Neuronal stem cell (in vitro differentiated cells): ENCODE measurements at regions not wholly inside any gene's neighbourhood (a gene's known extent, or its start where the extent isn't known, plus 50 kb on each side); places are given as distances from the start of the nearest gene placed in this dataset.

ENCODE experiments used
- DNase-seq: peaks from one replicate; pipeline ENCODE4 v3.0.0-alpha.2; 2013; ENCODE audit warnings: low spot score
- H2AFZ ChIP-seq: one replicate; pipeline ENCODE4 v1.6.1; 2013; ENCODE audit warnings: mild to moderate bottlenecking, low read length, inconsistent platforms
- H2AK5ac ChIP-seq: 2 replicates; pipeline ENCODE4 v1.6.1; 2013; ENCODE audit warnings: low read depth, mild to moderate bottlenecking, inconsistent platforms, low read length, moderate library complexity, mixed read lengths
- H2BK120ac ChIP-seq: 2 replicates; pipeline ENCODE4 v1.6.1; 2013; ENCODE audit warnings: low read depth, mild to moderate bottlenecking, inconsistent platforms, low read length, moderate library complexity, mixed read lengths
- H2BK12ac ChIP-seq: one replicate; pipeline ENCODE4 v1.6.1; 2013; ENCODE audit warnings: low read length, inconsistent platforms
- H2BK15ac ChIP-seq: 2 replicates; pipeline ENCODE4 v1.6.1; 2013; ENCODE audit warnings: mild to moderate bottlenecking, low read length, inconsistent platforms, mixed read lengths
- H2BK5ac ChIP-seq: one replicate; pipeline ENCODE4 v1.6.1; 2013; ENCODE audit warnings: inconsistent platforms, mild to moderate bottlenecking, low read length, moderate library complexity
- H3K14ac ChIP-seq: one replicate; pipeline ENCODE4 v1.6.1; 2013; ENCODE audit warnings: low read length, inconsistent platforms
- H3K18ac ChIP-seq: 2 replicates; pipeline ENCODE4 v1.6.1; 2013; ENCODE audit warnings: low read length, inconsistent platforms
- H3K23ac ChIP-seq: 2 replicates; pipeline ENCODE4 v1.6.1; 2013; ENCODE audit warnings: low read depth, mild to moderate bottlenecking, mixed read lengths, low read length, inconsistent platforms; ENCODE audit not compliant: poor library complexity
- H3K27ac ChIP-seq: replicated peaks from 3 replicates; pipeline ENCODE4 v1.5.1; 2013; ENCODE audit warnings: low read length, inconsistent platforms
- H3K27me3 ChIP-seq, 3 experiments: 2 replicates each; pipeline ENCODE4 v1.6.1; 2013; ENCODE audit warnings: low read length in 3 of 3, mild to moderate bottlenecking in 2 of 3, inconsistent platforms in 1 of 3, low read depth in 1 of 3, mixed read lengths in 1 of 3, moderate library complexity in 1 of 3; ENCODE audit not compliant: control insufficient read depth in 3 of 3, insufficient read depth in 3 of 3
- H3K36me3 ChIP-seq, 2 donors: replicated peaks in 1 of 2; 2 replicates each; pipeline ENCODE4 v1.6.1; 2013; ENCODE audit warnings: low read length in 2 of 2; ENCODE audit not compliant: control insufficient read depth in 2 of 2, insufficient read depth in 2 of 2
- H3K4ac ChIP-seq: 2 replicates; pipeline ENCODE4 v1.6.1; 2013; ENCODE audit warnings: inconsistent platforms, mild to moderate bottlenecking, low read length, moderate library complexity
- H3K4me1 ChIP-seq, 2 donors: 1 replicate in 1 of 2; 2 replicates in 1 of 2; pipeline ENCODE4 v1.6.1; 2013; ENCODE audit warnings: low read length in 2 of 2, low read depth in 1 of 2; ENCODE audit not compliant: control insufficient read depth in 2 of 2, insufficient read depth in 1 of 2
- H3K4me2 ChIP-seq: one replicate; pipeline ENCODE4 v1.6.1; 2013; ENCODE audit warnings: mild to moderate bottlenecking, low read length, inconsistent platforms; ENCODE audit not compliant: insufficient read depth, poor library complexity, severe bottlenecking
- H3K4me3 ChIP-seq, 2 donors: 2 replicates each; pipeline ENCODE4 v1.5.1; 2013; ENCODE audit warnings: low read length in 2 of 2, mild to moderate bottlenecking in 2 of 2, inconsistent platforms in 1 of 2, moderate library complexity in 1 of 2
- H3K79me1 ChIP-seq: one replicate; pipeline ENCODE4 v1.6.1; 2013; ENCODE audit warnings: low read depth, mild to moderate bottlenecking, inconsistent platforms, low read length, moderate library complexity
- H3K9ac ChIP-seq: one replicate; pipeline ENCODE4 v1.6.1; 2013; ENCODE audit warnings: mild to moderate bottlenecking, low read depth, low read length, inconsistent platforms; ENCODE audit not compliant: poor library complexity
- H3K9me3 ChIP-seq, 2 donors: replicated peaks in 1 of 2; 2 replicates each; pipeline versions ENCODE3 to v1.6.1; 2013; ENCODE audit warnings: low read length in 2 of 2, mild to moderate bottlenecking in 2 of 2, inconsistent platforms in 1 of 2, low read depth in 1 of 2, mixed read lengths in 1 of 2, moderate library complexity in 1 of 2; ENCODE audit not compliant: control insufficient read depth in 2 of 2, insufficient read depth in 1 of 2
- H4K8ac ChIP-seq: one replicate; pipeline ENCODE4 v1.6.1; 2013; ENCODE audit warnings: low read depth, mild to moderate bottlenecking, inconsistent platforms, low read length, moderate library complexity
- H4K91ac ChIP-seq: one replicate; pipeline ENCODE4 v1.6.1; 2013; ENCODE audit warnings: low read length, low read depth, mild to moderate bottlenecking, inconsistent platforms; ENCODE audit not compliant: poor library complexity
- WGBS, 2 donors: extraction: QIAGEN DNeasy Blood & Tissue Kit; methylation state at CpG; one replicate each; pipeline ENCODE4 v1.1.7; 2013; ENCODE audit warnings: missing lambda C conversion rate in 2 of 2, mixed read lengths in 1 of 2; ENCODE audit not compliant: insufficient read length in 2 of 2, insufficient replicate concordance in 1 of 2; ENCODE audit errors: extremely low coverage in 2 of 2; 5-methylcytosine and 5-hydroxymethylcytosine counted together

DNA sequence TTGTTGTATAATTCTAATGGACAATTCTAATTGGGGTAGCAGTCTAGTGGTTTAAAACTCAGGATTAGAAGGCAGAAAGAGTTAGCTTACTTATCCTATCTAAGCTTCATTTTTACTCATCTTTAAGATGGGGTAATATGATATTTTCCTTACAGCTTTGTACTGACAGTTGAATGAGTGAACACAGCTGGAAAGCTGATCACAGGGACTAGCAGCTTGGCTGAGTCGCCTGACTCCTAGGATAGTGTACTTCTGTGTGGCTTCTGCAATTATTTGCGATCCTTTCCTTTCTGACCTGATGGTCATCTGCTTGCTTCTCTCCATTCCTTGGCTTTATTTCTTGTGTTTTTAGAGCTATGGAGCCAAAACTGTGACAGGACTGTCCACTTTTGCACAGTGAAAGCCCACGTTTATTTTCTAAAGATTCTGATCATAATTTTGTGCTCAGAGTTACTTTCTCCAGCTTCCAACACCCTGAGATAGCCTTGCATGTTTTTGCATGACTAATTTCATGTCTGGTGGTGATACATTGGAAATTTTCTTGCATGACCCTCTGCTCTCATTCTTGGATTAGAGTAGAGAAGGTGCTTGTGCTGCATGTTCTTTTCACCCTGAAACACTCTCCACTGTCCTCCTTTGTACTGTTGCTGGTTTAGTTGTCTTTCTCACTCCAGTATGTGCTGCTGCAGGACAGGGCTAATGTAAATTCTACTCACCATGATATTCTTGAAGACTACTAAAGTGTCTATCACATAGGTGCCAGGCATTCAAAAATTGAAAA lies 377.0 kb upstream of the ATP2B1 start:
- no peak overlapping the region for H2BK12ac ChIP-seq
- no peak overlapping the region for H3K4ac ChIP-seq
- H3K14ac ChIP-seq: no peak overlapping the region
- H2BK120ac ChIP-seq: no peak overlapping the region
- no peaks in the 10 kb centered on the region for H3K79me1 ChIP-seq
- H3K9me3 ChIP-seq: no peaks in the 10 kb centered on the region
- H3K23ac ChIP-seq: no peak overlapping the region
- no peak overlapping the region for H2BK5ac ChIP-seq
- no CpG with 5 or more reads among the region's 3 CpGs for WGBS, 2 donors
- H4K91ac ChIP-seq: no peak overlapping the region
- no peak overlapping the region for H3K4me3 ChIP-seq
- H3K27ac ChIP-seq: peak overlapping the region; percentile 25
- no peaks in the 10 kb centered on the region for H3K36me3 ChIP-seq
- no peak overlapping the region for H2AFZ ChIP-seq
- H3K4me1 ChIP-seq: peaks cover 8 to 21% of the 10 kb centered on the region in 2 donors
- H3K9ac ChIP-seq: no peak overlapping the region
- no peak overlapping the region for H4K8ac ChIP-seq
- DNase-seq: no peak
- H2BK15ac ChIP-seq: no peak overlapping the region
- H3K27me3 ChIP-seq: no peaks in the 10 kb centered on the region
- no peak overlapping the region for H2AK5ac ChIP-seq
- no peak overlapping the region for H3K18ac ChIP-seq
- H3K4me2 ChIP-seq: no peak overlapping the region

DNA sequence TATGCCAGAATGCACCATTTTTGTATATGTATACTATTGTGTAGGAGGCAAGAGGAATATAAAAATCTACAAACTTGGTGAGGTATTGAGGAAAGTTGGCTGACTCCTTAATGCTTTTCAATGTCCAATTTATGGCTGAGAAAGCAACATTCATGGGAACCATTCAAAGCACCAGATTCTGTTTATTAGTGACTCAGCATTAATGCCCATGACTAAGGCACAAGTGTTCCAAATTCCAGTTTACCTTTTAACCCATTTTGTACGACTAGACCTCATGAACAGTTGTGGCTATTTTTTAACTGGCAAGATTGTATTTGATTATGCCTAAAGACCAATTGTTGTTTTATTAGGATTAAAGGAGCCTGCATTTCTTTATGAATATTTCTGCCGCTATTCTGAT lies 375.4 kb upstream of the ATP2B1 start:
- Histone ChIP-seq H4K8ac (no peak overlapping the region), H3K4me1 (peaks cover 5 to 28% of the 10 kb centered on the region in 2 donors), H3K4me2 (no peak overlapping the region), H2AK5ac (no peak overlapping the region), H3K36me3 (no peaks in the 10 kb centered on the region), H2BK12ac (no peak overlapping the region), H3K9me3 (no peaks in the 10 kb centered on the region), H3K27me3 (no peaks in the 10 kb centered on the region), H3K14ac (no peak overlapping the region), H3K4ac (no peak overlapping the region), H3K9ac (no peak overlapping the region), H3K79me1 (no peaks in the 10 kb centered on the region), H4K91ac (no peak overlapping the region), H2BK5ac (no peak overlapping the region), H2AFZ (no peak overlapping the region), H3K27ac (no peak overlapping the region), H3K18ac (no peak overlapping the region), H2BK15ac (no peak overlapping the region), H2BK120ac (no peak overlapping the region), H3K4me3 (no peak overlapping the region), H3K23ac (no peak overlapping the region)
- no CpG with 5 or more reads among the region's 2 CpGs for whole genome bisulfite sequencing, 2 donors
- no peak for DNase-seq

DNA sequence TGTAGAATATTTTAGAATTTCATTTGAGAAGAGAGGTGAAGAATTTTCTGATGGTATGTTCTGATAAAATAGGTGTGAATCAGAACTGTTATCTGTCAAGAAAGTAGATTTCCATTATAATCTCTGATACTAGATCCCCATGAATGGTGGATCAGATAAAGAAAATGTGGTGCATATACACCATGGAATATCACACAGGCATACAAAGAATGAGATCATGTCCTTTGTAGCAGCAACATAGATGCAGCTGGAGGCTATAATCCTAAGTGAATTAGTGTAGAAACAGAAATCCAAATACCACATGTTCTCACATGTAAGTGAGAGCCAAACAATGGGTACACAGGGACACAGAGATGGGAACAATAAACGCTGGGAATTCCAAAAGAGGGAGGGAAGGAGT lies 372.0 kb upstream of the ATP2B1 start:
- Histone ChIP-seq H2BK12ac (no peak overlapping the region), H3K36me3 (no peaks in the 10 kb centered on the region), H3K9ac (no peak overlapping the region), H3K23ac (no peak overlapping the region), H2AFZ (no peak overlapping the region), H4K91ac (no peak overlapping the region), H2AK5ac (no peak overlapping the region), H3K4me2 (no peak overlapping the region), H3K79me1 (no peaks in the 10 kb centered on the region), H3K4me1 (peaks cover 2 to 10% of the 10 kb centered on the region in 2 donors), H2BK120ac (no peak overlapping the region), H4K8ac (no peak overlapping the region), H3K27me3 (no peaks in the 10 kb centered on the region), H3K27ac (no peak overlapping the region), H2BK5ac (no peak overlapping the region), H2BK15ac (no peak overlapping the region), H3K14ac (no peak overlapping the region), H3K4me3 (no peak overlapping the region), H3K4ac (no peak overlapping the region), H3K18ac (no peak overlapping the region), H3K9me3 (no peaks in the 10 kb centered on the region)
- no CpG with 5 or more reads among the region's 1 CpG for WGBS, 2 donors
- no peak for DNase-seq

DNA sequence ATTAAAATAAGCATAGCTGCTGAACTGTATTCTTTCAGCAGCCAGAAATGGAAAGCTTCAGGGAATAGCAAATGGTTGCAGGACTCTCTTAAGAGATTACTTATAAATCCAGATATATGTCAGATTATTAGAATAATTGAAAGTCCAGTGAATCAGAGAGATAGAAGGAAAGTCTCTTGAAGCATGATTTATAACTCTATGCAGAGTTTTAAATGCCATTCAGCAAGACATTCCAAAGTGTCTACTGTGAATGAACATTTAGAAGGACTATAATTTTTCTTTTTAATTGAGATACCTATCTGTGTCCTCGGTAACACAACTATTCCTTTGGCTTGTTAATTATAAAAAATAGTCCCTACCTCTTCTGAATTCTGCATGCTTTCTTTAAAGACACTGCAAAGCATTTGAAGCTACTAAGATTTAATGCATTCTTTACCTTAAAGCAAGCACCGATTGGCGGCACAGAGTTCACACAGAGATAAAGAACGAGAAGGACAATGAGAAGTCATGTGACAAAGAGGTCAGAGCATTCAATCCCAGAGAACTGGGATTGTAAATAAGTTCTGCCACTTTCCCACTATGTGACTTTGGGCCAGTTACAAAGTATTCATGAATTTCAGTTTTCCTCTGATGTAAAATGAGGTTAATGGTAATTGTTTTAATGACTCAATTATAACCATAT lies 371.0 kb upstream of the ATP2B1 start:
- Histone ChIP-seq H2BK5ac (no peak overlapping the region), H3K27ac (no peak overlapping the region)
- WGBS, 2 donors: no CpG with 5 or more reads among the region's 4 CpGs

More for the DNA sequence above, 371.0 kb upstream of the ATP2B1 start:
- Histone ChIP-seq H3K4me1 (peaks cover 0 to 7% of the 10 kb centered on the region in 2 donors), H4K8ac (no peak overlapping the region), H3K27me3 (no peaks in the 10 kb centered on the region), H2AFZ (peak overlapping the region; percentile 70), H2AK5ac (no peak overlapping the region), H3K9me3 (no peaks in the 10 kb centered on the region), H3K14ac (no peak overlapping the region), H3K36me3 (no peaks in the 10 kb centered on the region), H2BK15ac (no peak overlapping the region), H3K23ac (no peak overlapping the region), H3K4ac (no peak overlapping the region), H2BK12ac (no peak overlapping the region), H3K9ac (no peak overlapping the region), H3K4me2 (no peak overlapping the region), H2BK120ac (no peak overlapping the region), H3K4me3 (no peak overlapping the region), H4K91ac (no peak overlapping the region), H3K79me1 (no peaks in the 10 kb centered on the region), H3K18ac (no peak overlapping the region)
- DNase-seq: no peak
